ACC112 (cell line): ENCODE measurements at regions not wholly inside any gene's neighbourhood (a gene's known extent, or its start where the extent isn't known, plus 50 kb on each side); places are given as distances from the start of the nearest gene placed in this dataset.

Experiments
- H2AFZ ChIP-seq: fragments of 200-600 bp; sonication (generic); one replicate; pipeline ENCODE4 v1.6.0; 2017; ENCODE audit warnings: antibody characterized with exemption, low read length; ENCODE audit not compliant: unreplicated experiment
- H3K27ac ChIP-seq: fragments of 200-600 bp; sonication (generic); 2 replicates; pipeline ENCODE4 v1.5.1; 2014; ENCODE audit warnings: low read depth, mild to moderate bottlenecking, antibody characterized with exemption, low read length, moderate library complexity
- H3K27me3 ChIP-seq: fragments of 200-600 bp; sonication (generic); 2 replicates; pipeline ENCODE4 v1.6.1; 2014; ENCODE audit warnings: mild to moderate bottlenecking, antibody characterized with exemption, low read length, moderate library complexity, mixed read lengths; ENCODE audit not compliant: insufficient read depth
- H3K36me3 ChIP-seq: fragments of 200-600 bp; sonication (generic); 2 replicates; pipeline ENCODE4 v1.6.1; 2016; ENCODE audit warnings: mild to moderate bottlenecking, antibody characterized with exemption, low read length, moderate library complexity, mixed read lengths; ENCODE audit not compliant: insufficient read depth
- H3K4me1 ChIP-seq: fragments of 200-600 bp; sonication (generic); one replicate; pipeline ENCODE4 v1.6.1; 2016; ENCODE audit warnings: low read length, mixed read lengths; ENCODE audit not compliant: insufficient read depth, unreplicated experiment, control insufficient read depth
- H3K4me3 ChIP-seq: fragments of 200-600 bp; sonication (generic); 2 replicates; pipeline ENCODE4 v1.5.1; 2014; ENCODE audit warnings: mild to moderate bottlenecking, low read depth, low read length
- H3K79me2 ChIP-seq: fragments of 200-600 bp; sonication (generic); one replicate; pipeline ENCODE4 v1.6.0; 2016; ENCODE audit warnings: low read length; ENCODE audit not compliant: control insufficient read depth, unreplicated experiment, insufficient read depth

DNA sequence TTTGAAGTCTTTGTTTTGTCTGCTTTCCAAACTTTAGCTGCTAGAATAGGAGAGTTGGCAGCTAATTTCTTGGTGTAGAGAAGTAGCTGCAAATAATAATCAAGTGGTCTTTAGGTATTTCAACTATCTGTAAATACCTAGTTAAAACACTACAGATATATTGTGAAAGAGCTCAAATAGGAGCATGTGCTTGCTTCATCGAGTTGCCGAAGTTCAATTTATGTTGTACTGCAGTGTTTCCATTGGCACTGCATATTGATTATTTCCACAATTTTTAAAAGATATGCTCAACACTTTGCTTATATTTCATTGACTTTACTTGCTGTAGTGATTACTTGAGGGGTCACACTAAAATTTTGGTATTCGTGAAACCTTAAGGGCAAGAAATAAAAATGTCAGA is 131.6 kb upstream of the BMP4 start:
- H3K4me1 ChIP-seq: no peaks in the 10 kb centered on the region
- H3K4me3 ChIP-seq: no peak overlapping the region
- no peaks in the 10 kb centered on the region for H3K27me3 ChIP-seq
- H3K27ac ChIP-seq: no peak overlapping the region
- H3K36me3 ChIP-seq: no peaks in the 10 kb centered on the region
- no peak overlapping the region for H2AFZ ChIP-seq
- no peaks in the 10 kb centered on the region for H3K79me2 ChIP-seq

DNA sequence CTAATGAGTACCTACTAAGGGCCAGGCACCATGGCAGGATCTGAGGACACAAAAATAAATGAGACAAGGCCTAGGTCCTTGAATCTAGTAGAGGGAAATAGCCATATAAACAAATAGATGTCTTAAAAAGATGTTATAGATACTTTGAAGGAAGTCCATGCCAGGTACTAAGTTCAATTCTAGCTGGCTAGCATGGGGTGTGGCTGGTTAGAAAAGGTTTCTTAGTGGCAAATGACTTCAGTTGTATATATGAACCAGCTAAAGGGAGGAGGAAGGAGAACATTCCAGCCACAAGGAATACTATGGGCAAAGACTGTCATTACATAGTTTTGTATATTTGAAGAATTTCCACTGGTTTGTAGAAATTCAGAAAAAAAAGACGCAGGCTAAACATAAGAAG is 133.6 kb upstream of the BMP4 start:
- no peaks in the 10 kb centered on the region for H3K36me3 ChIP-seq
- no peak overlapping the region for H2AFZ ChIP-seq
- H3K27me3 ChIP-seq: no peaks in the 10 kb centered on the region
- H3K4me1 ChIP-seq: no peaks in the 10 kb centered on the region
- H3K79me2 ChIP-seq: no peaks in the 10 kb centered on the region
- no peak overlapping the region for H3K4me3 ChIP-seq
- no peak overlapping the region for H3K27ac ChIP-seq

GRCh38 chr14:54094765-54095164 is 138.1 kb upstream of the BMP4 start:
- Histone ChIP-seq H2AFZ (no peak overlapping the region), H3K27me3 (no peaks in the 10 kb centered on the region), H3K79me2 (no peaks in the 10 kb centered on the region), H3K4me3 (no peak overlapping the region), H3K27ac (no peak overlapping the region), H3K36me3 (peaks cover 6% of the 10 kb centered on the region; the same call in 1 of the 2 replicates), H3K4me1 (peaks cover 9% of the 10 kb centered on the region)

DNA sequence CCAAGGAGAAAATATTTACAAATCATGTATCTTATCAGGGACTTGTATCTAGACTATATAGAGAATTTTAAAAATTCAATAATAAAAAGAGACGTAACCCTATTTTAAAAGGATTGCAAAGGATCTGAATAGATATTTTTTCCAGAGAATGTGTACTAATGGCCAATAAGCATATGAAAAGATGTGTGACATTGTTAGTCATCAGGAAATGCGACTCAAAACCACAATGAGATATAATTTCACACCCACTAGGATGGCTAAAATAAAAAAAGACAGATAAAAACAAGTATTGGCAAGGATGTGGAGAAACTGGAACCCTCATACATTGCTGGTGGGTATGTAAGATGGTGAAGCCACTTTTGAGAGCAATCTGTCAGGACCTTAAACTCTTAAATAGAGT is 141.9 kb upstream of the BMP4 start:
- no peaks in the 10 kb centered on the region for H3K79me2 ChIP-seq
- peaks cover 6% of the 10 kb centered on the region; the same call in 1 of the 2 replicates for H3K36me3 ChIP-seq
- H2AFZ ChIP-seq: no peak overlapping the region
- H3K4me1 ChIP-seq: peaks cover 9% of the 10 kb centered on the region
- H3K27ac ChIP-seq: no peak overlapping the region
- no peaks in the 10 kb centered on the region for H3K27me3 ChIP-seq
- H3K4me3 ChIP-seq: no peak overlapping the region

DNA sequence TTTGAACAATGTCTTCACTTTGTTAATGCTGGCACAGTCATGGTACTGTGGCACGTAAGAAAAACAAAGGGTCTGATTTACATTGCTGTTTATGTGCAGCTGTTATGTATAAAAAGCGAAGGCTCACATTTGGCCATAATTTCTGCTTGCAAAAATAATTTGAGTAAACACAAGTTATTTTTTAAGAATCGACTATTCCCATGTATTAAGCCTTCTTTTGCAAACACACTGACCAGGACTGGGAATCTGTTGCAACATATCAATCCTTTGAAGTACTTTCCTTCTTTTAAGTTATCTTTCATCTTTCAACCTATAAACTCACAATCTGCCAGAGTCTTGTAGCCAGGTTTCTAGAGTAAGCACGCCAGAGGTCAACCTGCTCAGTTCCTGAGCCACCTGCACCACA is 145.4 kb upstream of the BMP4 start:
- no peak overlapping the region for H2AFZ ChIP-seq
- H3K4me3 ChIP-seq: no peak overlapping the region
- no peaks in the 10 kb centered on the region for H3K79me2 ChIP-seq
- no peak overlapping the region for H3K27ac ChIP-seq
- peaks cover 17% of the 10 kb centered on the region for H3K4me1 ChIP-seq
- no peaks in the 10 kb centered on the region for H3K36me3 ChIP-seq
- H3K27me3 ChIP-seq: no peaks in the 10 kb centered on the region

DNA sequence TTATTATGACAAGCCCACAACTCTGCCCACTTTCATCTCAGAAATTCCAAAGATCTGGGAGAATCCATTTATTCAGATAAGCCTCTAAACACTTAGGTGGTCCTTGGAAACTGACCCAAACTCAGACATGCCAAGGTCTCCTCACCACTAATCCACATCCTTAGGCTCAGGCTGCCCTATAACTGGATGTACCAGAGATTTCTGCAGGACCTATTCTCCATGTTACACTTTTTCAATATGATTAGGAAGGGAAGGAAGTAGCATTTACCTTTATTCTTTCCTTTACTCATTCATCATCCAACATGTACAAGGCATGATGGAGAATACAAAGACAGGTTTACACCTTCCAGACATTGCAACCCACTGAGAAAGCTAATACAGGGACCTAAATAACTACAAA is 145.9 kb upstream of the BMP4 start:
- Histone ChIP-seq H3K27me3 (no peaks in the 10 kb centered on the region), H3K79me2 (no peaks in the 10 kb centered on the region), H3K4me1 (peaks cover 22% of the 10 kb centered on the region), H3K27ac (no peak overlapping the region), H3K4me3 (no peak overlapping the region), H2AFZ (no peak overlapping the region), H3K36me3 (no peaks in the 10 kb centered on the region)

GRCh38 chr14:54104601-54105145 is 148.0 kb upstream of the BMP4 start:
- H3K4me1 ChIP-seq: peaks cover 31% of the 10 kb centered on the region
- H3K4me3 ChIP-seq: no peak overlapping the region
- H3K27me3 ChIP-seq: no peaks in the 10 kb centered on the region
- H3K27ac ChIP-seq: no peak overlapping the region
- H3K36me3 ChIP-seq: no peaks in the 10 kb centered on the region
- H2AFZ ChIP-seq: no peak overlapping the region
- no peaks in the 10 kb centered on the region for H3K79me2 ChIP-seq

DNA sequence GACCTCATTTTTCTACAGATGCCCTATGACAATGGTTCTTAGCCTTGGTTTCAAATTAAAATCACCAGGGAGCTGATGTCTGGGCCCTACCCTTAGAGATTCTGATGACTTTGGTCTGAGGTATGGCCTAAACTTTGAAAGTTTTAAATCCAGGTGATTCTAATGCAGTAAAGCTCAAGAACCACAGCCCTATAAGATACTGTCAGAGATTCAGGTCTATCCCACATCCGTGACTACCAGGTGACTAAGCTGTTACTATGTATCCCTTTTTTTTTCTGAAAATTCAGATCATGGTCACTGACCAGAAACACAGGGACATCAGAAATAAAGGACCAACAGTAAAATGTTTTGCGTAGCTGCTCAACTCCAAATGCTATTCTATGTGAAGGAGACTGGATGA is 148.8 kb upstream of the BMP4 start:
- no peak overlapping the region for H3K27ac ChIP-seq
- H3K79me2 ChIP-seq: no peaks in the 10 kb centered on the region
- H3K4me1 ChIP-seq: peaks cover 35% of the 10 kb centered on the region
- no peak overlapping the region for H2AFZ ChIP-seq
- no peaks in the 10 kb centered on the region for H3K27me3 ChIP-seq
- H3K4me3 ChIP-seq: no peak overlapping the region
- no peaks in the 10 kb centered on the region for H3K36me3 ChIP-seq

DNA sequence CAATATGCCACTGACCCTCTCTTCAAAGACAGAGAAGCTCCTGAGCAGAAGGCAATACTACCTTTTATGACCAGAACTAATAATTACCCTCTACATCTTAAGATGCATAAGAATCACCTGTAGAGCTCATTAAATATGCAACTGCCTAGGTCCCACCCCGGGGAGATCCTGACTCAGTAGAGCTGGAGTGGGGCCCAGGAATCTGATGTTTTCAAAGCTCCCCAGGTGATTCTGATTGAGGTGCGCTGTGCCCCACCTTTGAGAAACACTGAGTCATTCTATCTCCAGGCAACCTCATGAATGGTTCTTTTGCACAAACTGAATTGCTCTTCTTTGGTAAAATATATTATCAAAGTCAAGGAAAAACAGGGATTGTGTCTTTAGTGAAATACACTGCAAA is 149.3 kb upstream of the BMP4 start:
- H3K4me3 ChIP-seq: no peak overlapping the region
- H2AFZ ChIP-seq: no peak overlapping the region
- no peaks in the 10 kb centered on the region for H3K36me3 ChIP-seq
- H3K27ac ChIP-seq: no peak overlapping the region
- H3K79me2 ChIP-seq: no peaks in the 10 kb centered on the region
- peaks cover 35% of the 10 kb centered on the region for H3K4me1 ChIP-seq
- H3K27me3 ChIP-seq: no peaks in the 10 kb centered on the region

DNA sequence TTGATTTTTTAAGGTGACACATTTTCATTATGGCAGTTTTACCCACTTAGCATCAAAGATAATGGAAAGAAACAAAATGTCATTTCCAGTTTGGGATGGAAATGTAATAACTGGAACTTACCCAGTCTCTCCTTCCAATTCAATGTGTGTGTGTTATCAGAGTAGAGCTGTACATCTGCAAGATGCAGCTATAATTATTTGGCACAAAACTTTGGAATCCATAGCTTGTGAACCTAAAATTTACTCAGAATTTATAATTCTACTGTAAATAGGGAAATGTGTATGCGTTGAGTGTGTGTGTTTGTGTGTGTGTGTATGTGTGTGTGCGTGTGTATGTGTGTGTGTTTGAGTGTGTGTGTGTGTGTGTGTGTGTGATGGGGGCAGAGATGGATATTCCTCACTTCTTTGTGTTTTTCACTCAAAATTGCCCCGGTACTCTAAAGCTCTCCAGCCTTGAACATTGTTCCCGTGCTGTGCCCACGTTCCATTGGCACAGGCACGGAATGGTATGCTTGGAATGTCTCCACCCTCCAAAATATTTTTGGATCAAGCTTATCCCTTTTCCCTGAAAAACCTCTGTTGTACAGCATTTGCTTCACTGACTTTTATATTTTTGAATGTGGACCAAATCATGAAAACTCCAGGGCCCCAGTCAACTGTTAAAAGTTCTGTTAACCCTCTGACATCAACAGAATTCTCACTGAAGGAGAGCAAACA is 150.2 kb upstream of the BMP4 start:
- peak overlapping the region; percentile 39; the same call in 1 of the 2 replicates for H3K4me3 ChIP-seq
- H3K36me3 ChIP-seq: no peaks in the 10 kb centered on the region
- H3K27ac ChIP-seq: no peak overlapping the region; the same call in 1 of the 2 replicates
- H3K27me3 ChIP-seq: no peaks in the 10 kb centered on the region
- peaks cover 35% of the 10 kb centered on the region for H3K4me1 ChIP-seq
- H2AFZ ChIP-seq: peak overlapping the region; percentile 80
- no peaks in the 10 kb centered on the region for H3K79me2 ChIP-seq
